Effector CD8-positive, alpha-beta T cell (primary cell): ENCODE measurements at regions not wholly inside any gene's neighbourhood (a gene's known extent, or its start where the extent isn't known, plus 50 kb on each side); places are given as distances from the start of the nearest gene placed in this dataset.
"Not testable (repeated sequence)": the region's sequence is repeated elsewhere in the genome, so short reads cannot be mapped to it uniquely, and the experiment has no call there.

Experiments used
- DNase-seq: peaks from one replicate; lab custom pipeline; 2025; lab: John Stamatoyannopoulos, UW

DNA sequence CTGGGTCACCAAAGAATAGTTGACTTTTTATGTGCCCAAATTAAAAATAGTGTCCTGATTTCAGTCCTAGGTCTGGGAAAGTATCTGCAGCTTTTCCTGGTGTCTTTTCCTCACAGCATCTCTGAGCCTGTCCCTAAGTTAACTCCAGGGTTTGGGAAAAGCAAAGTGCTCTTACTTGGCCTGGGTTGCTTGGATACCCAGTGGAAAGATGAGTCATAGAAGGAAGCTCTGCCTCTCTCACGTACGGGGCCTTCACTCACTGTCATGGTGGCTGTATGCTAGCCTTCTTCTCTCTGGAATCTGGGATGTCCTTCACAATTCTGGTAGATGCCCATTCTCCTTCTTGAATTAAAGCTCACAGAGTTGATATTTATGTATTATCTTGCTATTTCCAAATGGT lies 607.3 kb downstream of the ANKRD50 start:
- no peak for DNase-seq

DNA sequence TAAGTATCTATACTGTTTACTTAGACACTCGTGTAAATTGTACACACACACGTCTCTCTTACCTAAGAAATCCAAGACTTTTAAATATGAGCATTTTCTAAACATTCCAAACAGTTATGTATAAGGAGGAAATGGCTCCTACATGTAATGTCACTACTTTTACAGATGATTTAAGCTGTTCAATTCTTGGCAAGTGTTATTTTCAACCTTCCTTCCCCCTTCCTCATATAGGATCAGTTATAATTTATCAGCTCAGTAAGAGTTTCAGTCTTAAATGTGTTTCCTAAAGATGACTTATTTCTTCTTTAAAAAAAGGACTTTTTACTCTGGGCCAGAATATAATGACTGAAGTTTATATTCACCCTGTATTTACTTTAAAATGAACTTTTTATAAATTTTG lies 601.1 kb downstream of the ANKRD50 start:
- DNase-seq = no peak

DNA sequence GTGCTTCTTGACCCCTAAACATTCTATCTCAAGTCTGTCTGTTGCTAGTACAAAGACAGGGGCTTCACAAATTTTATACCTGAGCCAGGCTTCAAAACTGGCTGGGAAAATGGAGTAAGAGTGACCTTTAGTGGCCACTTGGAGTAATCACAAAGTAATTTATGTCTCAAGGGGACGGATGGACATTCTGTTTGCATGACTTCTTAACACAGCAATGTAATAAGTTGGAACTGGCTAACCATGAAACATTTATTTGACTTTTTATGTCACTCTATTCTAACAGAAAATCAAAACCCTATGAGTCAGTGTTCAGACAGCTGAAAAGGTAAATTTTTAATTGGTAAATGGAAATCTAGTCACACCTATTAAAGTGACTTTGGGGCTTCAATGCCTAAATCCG lies 600.6 kb downstream of the ANKRD50 start:
- no peak for DNase-seq

- no peak for DNase-seq
Observed at GRCh38 chr4:124118061-124118460, 594.5 kb downstream of the ANKRD50 start.

GRCh38 chr4:124121461-124121971 lies 591.0 kb downstream of the ANKRD50 start:
- DNase-seq = no peak

DNA sequence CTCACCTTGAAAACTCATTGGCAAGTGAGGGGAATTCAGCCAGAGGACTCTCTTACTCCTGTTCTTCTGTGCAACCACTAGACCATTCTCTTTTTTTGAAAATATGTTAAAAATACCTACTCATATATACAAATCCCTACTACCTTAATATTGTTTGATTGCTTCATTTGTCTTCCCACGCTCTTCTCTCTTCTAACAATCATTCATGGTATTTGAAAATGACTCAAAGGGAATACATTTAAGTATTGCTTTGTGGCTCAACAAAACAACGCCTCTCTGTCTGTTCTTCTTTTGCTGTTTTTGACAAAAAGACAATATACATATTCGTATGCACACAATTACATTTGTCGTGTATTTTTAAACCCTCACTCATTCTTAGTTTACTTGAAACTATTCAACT lies 589.4 kb downstream of the ANKRD50 start:
- no peak for DNase-seq

- no peak for DNase-seq
Observed at GRCh38 chr4:124123721-124124120, 588.8 kb downstream of the ANKRD50 start.

DNA sequence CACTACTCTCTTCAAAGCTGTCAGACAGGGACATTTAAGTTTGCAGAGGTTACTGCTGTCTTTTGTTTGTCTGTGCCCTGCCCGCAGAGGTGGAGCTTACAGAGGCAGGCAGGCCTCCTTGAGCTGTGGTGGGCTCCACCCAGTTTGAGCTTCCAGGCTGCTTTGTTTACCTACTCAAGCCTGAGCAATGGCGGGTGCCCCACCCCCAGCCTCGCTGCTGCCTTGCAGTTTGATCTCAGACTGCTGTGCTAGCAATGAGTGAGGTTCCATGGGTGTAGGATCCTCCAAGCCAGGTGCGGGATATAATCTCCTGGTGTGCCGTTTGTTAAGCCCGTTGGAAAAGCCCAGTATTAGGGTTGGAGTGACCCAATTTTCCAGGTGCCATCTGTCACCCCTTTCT lies 581.2 kb downstream of the ANKRD50 start:
- not testable (repeated sequence) for DNase-seq

DNA sequence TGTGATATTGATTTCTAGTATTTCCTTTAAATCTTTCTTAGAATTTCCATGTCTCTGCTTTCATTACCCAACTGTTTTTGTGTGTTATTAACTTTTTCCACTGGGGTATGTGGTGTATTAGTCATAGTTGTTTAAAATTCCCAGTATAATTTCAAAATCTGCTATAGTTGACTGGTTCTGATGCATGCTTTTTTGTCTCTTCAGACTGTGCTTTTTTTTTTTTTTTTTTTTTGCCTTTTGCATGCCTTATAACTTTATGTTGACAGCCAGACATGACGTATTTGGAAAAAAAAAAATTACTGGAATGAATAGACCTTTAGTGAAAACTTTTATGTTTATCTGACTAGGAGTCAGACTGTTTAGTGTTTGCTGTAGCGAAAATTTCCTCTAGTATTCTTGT lies 580.4 kb downstream of the ANKRD50 start:
- DNase-seq = no peak

DNA sequence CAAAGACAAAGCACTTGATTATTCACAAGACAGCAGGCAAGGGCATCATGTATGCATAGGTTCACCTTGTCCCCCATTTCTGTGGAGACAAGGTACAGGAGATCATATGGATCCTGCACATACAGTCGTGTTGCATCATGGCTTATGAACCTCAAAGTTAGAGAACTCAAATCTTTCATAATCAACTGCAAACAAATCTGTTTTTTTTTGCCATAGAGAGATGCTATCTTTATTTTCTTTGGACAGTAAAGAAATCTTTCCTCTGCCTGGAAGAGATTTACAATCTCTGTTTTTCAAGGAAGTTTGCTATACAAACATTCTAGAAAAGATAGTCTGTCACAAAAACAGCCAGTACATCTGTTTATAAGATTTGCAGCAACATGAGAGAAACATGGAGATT lies 578.8 kb downstream of the ANKRD50 start:
- DNase-seq = no peak

DNA sequence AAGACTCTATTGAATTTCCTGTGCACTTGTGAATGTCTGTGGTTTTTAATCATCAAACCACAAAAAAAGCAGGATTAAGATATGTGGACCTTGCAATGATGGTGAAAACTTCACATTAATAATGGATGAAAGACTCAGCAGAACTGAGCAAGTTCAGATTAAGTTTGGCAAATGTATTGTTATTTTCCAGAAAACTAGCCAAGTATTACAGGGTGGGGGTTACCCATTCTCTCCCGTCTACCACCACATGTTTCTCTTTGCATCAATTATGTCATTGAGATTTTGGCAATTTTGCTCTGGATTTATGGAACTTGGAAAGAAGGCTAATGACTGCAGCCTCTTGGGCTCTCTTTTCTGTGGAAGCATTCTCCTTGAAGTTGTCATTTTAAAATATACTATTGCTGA lies 577.1 kb downstream of the ANKRD50 start:
- DNase-seq = no peak

- no peak for DNase-seq
Observed at GRCh38 chr4:124139044-124139443, 573.5 kb downstream of the ANKRD50 start.

GRCh38 chr4:124143632-124144031 lies 568.9 kb downstream of the ANKRD50 start:
- no peak for DNase-seq

- no peak for DNase-seq
Observed at GRCh38 chr4:124144238-124144654, 568.3 kb downstream of the ANKRD50 start.

GRCh38 chr4:124146068-124146467 lies 566.5 kb downstream of the ANKRD50 start:
- no peak for DNase-seq

GRCh38 chr4:124151031-124151430 lies 561.5 kb downstream of the ANKRD50 start:
- DNase-seq = no peak

DNA sequence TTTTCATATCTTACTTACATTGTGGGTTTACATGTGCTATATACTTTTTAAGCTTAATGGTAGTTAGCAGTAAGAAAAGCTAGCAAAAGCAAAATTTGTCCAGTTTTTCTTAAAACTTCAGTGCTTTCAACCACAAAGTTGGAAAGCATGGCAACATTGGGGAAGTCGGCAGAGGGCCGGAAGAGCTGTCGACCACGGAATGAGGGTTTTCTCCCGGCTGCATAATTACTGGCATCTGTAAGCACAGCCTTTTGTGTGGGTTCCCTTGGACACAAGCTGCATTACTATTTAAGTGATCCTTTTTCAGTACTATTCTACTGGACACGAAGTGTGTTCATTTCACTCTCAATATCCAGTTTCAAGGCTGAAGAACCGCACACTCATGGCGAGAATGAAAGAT lies 560.4 kb downstream of the ANKRD50 start:
- no peak for DNase-seq

- DNase-seq = no peak
Observed at GRCh38 chr4:124155239-124155638, 557.3 kb downstream of the ANKRD50 start.

DNA sequence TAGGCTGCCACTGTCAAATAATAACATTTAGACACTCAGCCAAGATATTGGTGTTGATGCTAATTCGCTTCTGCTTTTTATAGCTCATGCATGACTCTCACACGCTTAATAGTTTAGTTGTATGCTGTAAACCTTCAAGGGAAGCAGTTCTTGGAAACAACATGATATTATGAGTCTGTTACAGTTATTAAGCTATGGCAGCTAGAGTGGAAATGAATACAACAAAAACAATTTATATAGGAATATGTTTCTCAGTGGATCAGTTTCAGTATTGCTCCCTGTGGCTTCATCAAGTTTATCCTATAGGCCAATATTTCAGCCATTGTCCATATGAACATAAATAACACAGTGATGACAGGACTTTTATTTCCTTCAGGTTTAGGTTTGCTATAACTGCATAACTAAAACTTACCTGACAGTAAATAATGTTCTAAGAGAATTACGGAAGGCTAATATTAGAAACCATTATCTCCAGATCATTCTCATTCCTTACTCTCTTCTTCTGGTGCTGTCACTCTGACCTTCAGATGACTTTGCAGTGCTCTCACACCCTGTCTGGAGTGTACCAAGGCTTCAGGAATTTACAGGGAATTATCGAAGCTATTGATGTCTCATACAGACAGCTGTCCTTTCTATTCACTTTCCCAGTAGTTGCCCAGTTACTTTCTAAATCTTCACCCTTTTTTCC lies 555.0 kb downstream of the ANKRD50 start:
- DNase-seq = no peak

DNA sequence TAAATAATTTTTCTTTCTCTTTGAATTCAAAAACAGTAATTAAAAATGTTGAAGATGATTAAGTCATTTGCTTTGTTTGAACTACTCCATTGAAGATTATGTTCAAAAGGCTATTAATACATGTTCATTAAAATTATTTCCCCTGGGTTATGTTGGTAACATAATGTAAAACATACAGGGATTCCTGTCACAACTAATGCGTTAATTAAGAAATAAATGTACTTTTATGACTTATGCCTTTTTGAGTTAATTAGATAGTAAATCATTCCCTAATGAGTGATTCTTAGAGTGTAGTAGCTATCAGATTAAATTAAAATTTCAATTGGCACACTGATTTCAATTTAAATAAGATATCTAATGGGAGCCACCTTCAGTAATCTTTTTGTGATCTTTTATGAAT lies 549.1 kb downstream of the ANKRD50 start:
- DNase-seq = no peak

DNA sequence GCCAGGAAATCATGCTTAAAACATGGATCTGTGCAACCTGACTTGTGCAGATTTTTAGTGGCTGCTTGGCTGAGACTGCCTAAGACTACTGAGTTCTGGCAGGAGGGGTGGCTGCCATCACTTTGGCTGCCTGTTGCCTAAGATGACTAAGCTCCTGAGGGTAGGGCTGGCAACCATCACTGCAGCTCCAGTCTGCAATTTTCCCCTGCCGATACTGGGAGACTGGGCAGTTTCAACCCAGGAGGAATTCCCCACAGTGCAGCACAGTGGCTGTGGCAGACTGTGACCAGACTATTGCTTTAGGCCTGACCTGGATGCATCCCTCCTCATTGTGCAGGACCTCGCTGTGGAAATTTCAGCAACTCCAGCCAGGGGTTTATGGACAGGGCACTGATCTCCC lies 544.9 kb downstream of the ANKRD50 start:
- no peak for DNase-seq

DNA sequence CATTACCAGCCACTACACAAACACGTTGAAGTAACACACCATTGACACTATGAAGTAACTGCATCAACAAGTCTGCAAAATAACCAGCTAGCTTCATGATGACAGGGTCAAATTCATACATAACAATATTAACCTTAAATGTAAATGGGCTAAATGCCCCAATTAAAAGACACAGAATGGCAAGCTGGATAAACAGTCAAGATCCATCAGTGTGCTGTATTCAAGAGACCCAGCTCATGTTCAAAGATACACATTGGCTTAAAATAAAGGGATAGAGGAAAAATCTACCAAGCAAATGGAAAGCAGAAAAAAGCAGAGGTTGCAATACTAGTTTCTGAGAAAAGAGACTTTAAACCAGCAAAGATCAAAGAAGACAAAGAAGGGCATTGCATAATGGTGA lies 543.0 kb downstream of the ANKRD50 start:
- DNase-seq = not testable (repeated sequence)

GRCh38 chr4:124173912-124174311 lies 538.6 kb downstream of the ANKRD50 start:
- DNase-seq = no peak
